Left kidney (tissue), 1 donor: ENCODE measurements at regions not wholly inside any gene's neighbourhood (a gene's known extent, or its start where the extent isn't known, plus 50 kb on each side); places are given as distances from the start of the nearest gene placed in this dataset.
"Not testable (repeated sequence)": the region's sequence is repeated elsewhere in the genome, so short reads cannot be mapped to it uniquely, and the experiment has no call there.

Experiments used
- DNase-seq: peaks from one replicate; pipeline ENCODE4 v3.0.0-alpha.2; 2013

DNA sequence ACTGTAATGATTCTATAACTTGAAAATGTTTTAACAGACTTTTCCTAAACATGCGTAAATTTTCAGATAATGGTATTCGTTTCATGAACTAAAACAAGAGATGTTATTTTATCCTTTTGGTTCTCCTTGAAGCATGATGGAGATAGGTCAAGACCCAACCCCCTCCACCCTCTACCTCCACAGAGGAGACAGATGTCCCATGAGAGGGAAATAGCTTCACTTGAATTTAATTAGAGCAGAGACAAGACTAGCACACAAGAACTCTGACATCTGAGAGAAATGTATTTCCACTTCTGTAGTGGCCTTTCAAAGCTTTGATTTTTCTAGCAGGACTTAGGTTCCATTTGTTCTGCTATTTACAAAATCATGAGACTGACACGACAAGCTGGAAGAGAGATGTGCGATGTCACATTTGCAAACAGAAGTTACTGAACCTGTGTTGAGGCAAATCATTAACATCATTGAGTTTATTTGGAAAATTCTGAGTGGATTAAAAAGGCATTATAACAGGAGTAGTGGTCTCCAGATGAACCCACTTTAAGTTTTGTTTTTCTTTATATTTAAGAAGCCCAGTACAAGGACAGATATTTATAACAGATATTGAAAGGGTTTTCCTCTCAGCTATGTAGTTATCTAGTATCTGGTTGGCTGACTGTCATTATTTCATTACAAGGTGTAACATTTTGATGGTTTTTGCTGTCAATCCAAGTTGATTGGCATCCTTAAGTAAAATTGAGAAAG is 276.2 kb downstream of the ASXL3 start:
- DNase-seq, result no peak

GRCh38 chr18:33853187-33853586 is 275.2 kb downstream of the ASXL3 start:
- DNase-seq, result no peak

- no peak for DNase-seq
These were observed 273.6 kb downstream of the ASXL3 start for GRCh38 chr18:33851546-33852078.

DNA sequence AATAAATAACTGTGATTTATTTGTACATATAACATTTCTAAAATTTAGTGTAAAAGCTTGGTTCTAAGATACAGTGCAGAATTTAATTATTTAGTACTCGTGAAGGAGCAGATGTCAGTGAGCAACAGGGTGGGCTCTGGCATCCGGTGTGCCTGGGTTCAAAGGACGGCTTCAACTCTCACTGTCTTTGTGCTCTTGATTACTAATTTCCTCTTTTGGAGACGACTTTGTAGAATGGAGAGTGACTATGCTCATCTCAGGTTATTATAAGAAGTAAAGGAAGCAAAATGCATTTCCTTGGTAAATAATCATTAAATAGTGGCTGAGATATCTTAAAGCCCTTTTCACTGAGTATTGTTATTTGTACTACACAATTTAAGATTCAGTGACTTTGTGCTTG is 271.7 kb downstream of the ASXL3 start:
- DNase-seq, result no peak

DNA sequence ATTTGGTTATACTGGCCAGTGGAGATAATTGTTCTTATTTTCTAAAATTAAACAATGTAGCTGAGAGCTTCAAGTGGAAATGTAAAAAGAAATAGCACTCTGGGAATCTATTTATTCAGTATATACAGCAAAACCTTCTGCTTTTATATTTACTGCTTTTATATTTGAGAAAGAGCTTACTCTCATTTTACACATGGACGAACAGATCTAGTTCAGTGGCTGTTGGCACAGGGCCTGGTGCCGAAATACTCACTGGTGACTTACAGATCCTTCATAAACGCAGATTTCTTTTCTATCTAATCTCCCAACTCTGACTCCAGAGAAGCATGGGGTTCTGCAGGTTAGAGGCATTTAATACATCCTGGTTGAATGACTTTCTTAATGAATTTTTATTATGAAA is 266.2 kb downstream of the ASXL3 start:
- no peak for DNase-seq

DNA sequence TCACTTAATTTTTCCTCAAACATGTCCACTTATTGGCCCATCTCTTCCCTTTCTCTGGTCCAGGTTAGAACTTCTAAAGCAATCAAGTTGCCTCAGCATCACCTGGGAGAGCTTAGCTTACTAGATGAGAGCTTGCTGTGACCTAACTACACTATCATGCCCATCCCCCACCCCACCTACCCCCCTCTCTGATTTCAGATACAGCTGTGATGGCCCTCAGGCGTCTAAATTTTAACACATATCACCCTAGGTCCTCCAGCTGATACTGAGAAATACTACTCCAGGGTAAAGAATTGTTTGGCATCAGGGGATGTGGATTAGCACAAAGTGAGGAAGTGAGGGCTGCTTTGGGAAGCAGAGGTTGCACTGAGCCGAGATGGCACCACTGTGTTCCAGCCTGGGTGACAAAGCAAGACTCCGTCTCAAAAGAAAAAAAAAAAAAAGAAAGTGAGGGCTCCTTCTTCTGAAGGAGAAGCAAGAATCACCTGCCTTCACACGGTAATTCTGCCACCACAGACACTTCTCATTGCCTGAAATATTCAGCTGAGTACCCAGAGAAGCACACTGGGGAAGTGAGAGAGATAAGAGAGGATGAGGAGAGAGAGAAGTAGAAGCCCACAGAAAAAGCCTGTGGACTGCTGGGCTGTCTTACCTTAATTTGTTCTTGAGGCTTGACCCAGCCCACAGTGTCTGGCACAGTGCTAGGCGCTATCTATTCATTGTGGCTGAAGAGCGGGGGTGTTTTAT is 263.4 kb downstream of the ASXL3 start:
- no peak for DNase-seq

- no peak for DNase-seq
These were observed 262.2 kb downstream of the ASXL3 start for GRCh38 chr18:33840212-33840593.

- peak; percentile 83 for DNase-seq
These were observed 261.6 kb downstream of the ASXL3 start for GRCh38 chr18:33839452-33840211.

DNA sequence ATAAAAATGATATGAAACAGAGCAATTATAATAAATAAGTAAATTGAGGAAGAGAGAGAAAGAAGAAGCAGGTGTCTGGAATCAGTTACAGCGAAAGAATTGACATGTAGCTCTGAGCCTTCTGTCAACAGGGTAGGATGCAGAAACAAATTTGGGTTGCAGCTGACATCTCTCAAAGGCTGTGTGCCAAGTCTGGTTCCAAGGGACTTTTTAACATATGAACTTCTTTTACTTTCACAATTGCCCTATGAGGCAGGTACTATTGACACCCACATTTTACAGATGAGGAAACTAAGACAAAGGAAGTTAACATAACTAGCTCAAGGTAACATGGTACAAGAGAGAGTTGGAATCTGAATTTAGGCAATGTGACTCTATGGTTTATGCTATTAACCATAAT is 260.0 kb downstream of the ASXL3 start:
- DNase-seq, result no peak

DNA sequence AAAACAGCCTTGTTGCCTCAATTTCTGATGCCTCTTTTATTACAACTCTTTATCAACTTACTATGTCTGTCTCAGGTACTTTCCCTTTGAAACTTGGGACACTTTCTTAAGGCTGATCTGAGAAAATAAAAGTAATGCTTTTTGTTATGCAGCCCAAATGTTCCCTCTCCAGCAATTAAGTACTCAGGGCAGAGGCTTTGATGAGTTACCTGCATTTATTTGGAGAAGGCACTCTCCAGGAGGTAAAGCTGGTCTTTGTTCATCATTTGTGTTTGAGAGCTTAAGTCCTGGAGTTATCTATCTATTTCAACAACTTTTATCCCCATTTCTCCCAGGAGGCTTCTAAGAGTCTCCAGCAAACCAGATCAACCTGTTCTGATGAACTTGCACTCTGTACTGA is 259.2 kb downstream of the ASXL3 start:
- no peak for DNase-seq

DNA sequence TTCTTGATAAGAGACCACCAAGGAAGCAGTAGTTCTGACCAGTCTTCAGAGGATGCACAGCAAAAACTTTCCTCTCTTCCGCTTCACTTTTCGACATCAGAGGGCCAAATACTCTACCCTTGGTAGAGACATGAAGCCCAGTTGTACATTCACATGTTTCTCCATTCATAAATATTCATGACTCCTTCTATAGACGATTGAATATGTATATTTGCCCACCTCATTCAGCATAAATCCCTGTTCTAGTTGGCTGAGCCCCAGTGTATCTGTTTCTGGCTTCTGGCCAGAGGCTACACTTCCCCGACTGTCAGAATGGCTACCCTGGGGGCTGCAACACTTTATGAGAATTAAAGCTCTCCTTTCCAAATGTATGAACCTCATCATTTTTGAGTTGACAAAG is 258.5 kb downstream of the ASXL3 start:
- no peak for DNase-seq

DNA sequence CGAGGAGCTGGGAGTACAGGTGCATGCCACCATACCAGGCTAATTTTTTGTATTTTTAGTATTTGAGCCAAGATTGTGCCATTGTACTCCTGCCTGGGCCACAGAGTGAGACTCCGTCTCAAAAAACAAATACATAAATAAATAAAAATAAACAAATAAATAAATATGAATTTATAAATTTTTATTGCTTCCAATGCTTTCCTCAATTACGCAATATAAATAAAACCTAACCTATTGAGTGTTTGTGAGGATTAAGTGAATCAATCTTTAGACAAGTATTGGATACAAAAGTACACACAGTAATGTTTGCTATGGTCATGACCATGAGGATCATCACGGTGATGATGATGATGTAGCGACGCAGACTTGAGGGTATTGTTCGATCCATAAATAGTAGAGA is 257.4 kb downstream of the ASXL3 start:
- no peak for DNase-seq

GRCh38 chr18:33833842-33834241 is 255.8 kb downstream of the ASXL3 start:
- DNase-seq, result no peak

DNA sequence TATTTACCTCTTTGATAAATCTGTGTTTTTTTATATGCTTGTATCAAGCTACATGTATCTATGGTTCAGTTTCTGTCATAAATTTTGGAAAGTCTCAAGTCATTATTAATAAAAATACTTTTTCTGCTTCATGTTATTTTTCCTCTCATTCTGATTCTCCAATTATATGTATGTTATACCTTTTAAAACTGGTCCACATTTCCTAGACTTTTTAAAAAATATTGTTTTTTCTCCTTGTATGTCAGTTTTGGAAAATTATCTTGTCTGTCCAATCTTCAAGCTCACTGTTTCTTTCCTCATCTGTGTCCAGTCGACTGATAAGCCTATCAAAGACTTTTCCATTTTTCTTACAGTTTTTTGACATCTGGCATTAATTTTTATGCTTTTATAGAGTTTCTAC is 253.4 kb downstream of the ASXL3 start:
- no peak for DNase-seq

DNA sequence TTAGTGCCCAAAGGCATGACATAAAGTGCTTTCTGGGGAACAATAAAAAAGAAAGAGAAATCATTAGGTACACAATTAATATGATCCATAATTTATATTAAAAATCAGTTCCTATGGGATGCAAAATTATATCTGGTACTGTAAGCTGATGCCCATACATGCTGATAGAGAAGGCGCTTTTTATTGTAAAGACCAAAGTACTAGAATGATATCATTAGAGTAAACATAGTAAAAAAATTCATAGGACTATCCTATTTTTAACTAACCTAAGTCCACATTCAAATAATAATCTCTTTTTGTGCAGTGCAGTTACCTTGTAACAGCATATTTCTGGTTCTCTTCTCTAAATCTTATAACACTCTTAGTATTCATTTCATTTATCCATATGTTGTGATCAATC is 252.2 kb downstream of the ASXL3 start:
- no peak for DNase-seq

GRCh38 chr18:33828949-33829348 is 250.9 kb downstream of the ASXL3 start:
- no peak for DNase-seq

- no peak for DNase-seq
These were observed 248.1 kb downstream of the ASXL3 start for GRCh38 chr18:33826151-33826550.

GRCh38 chr18:33821503-33821902 is 243.5 kb downstream of the ASXL3 start:
- DNase-seq, result no peak

- DNase-seq, result no peak
These were observed 242.7 kb downstream of the ASXL3 start for GRCh38 chr18:33820517-33821371.

DNA sequence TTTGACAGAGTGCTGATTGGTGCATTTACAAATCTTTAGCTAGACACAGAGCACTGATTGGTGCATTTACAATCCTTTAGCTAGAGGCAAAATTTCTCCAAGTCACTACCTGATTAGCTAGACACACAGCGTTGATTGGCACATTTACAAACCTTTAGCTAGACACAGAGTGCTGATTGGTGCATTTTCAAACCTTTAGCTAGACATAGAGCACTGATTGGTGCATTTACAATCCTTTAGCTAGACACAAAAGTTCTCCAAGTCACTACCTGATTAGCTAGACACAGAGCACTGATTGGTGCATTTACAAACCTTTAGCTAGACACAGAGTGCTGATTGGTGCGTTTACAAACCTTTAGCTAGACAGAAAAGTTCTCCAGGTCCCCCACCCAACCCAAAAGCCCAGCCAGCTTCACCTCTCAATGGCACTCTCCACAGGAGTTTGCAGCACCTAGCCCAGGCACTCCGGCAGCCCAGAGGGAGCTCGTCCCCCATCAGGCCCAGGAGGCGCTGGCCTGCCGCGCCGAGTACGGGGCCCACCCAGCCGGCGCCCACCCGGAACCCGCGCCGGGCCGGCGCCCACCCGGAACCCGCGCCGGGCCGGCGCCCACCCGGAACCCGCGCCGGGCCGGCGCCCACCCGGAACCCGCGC is 241.8 kb downstream of the ASXL3 start:
- not testable (repeated sequence) for DNase-seq

DNA sequence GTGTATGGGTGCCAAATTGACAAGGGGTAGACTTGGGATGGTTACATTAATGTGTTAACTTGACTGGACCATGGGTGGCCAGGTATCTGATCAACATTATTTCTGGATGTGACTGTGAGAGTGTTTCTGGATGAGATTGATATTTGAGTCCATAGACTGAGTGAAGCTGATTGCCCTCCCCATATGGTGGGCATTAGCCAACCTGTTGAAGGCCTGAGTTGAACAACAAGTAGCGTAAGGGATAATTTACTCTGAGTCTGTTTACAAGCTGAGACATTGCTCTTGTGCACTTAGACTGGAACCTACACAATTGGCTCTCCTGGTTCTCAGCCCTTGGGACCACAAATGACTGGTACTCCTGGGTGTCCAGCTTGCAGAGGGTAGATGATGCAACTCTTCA is 240.1 kb downstream of the ASXL3 start:
- no peak for DNase-seq
